ENCODE measurements at regions not wholly inside any gene's neighbourhood (a gene's known extent, or its start where the extent isn't known, plus 50 kb on each side); places are given as distances from the start of the nearest gene placed in this dataset.
A peak's percentile ranks its signal among the peaks of the same experiment; 100 is the strongest.
"Not testable (repeated sequence)": the region's sequence is repeated elsewhere in the genome, so short reads cannot be mapped to it uniquely, and the experiment has no call there.

DNA sequence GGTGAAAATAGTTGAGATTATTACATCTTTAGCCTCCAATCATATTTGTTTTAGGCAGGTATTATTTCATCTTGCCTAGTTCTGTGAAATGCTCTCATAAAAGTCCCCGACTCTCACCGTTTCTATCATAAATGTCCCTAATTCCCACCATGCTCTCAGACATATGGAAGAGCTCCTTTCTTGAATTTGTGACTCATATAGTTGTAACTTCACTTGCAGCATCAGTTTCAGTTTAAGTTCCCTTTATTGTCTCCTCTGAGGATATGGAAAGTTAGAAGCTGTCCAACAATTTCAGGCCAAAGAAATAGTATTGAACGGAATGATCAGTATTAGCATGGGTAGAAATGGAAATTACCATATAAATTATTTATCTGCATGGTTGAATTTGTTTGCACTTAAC, 187.5 kb upstream of the NR4A3 start:
- DNase-seq (ENCODE audit: low spot score), result no peak

DNA sequence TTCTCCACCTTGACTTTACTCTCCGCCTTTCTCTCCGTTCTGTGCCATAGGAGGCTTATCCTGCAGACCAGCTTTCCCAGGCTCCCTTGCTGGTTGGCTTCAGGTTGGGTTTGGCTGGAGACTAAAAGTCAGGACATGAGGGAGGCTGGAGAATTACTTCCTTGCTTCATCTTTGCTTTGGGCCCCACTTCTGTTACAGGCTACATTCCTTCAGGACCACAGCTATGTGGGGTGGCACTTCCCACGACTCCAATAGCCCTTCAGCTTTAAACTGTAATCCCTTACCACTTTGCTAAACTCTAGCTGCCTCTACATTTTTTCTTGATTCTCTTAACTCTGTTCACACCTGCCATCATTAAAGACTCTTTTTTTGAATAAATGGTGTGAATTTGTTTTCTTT, 186.7 kb upstream of the NR4A3 start:
- no peak for DNase-seq (ENCODE audit: low spot score)

DNA sequence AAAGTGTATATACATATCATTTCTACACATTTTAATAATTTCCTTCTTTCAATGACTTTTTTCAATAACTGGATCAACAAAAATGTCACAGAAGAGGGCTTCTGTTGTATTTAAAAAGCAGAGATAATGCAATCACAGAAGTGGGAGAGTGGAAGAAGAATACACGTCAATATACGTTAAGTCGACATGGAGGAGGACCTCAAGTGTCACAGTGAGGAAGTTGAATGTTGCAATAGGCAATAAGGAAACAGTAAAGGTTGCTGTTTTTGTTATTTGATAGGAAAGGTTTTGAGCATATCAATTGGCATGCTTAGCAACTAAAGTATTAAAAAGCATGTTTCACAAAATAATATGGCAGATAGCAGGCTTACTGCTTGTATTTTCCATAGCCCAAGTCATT, 184.0 kb upstream of the NR4A3 start:
- no peak for DNase-seq (ENCODE audit: low spot score)

DNA sequence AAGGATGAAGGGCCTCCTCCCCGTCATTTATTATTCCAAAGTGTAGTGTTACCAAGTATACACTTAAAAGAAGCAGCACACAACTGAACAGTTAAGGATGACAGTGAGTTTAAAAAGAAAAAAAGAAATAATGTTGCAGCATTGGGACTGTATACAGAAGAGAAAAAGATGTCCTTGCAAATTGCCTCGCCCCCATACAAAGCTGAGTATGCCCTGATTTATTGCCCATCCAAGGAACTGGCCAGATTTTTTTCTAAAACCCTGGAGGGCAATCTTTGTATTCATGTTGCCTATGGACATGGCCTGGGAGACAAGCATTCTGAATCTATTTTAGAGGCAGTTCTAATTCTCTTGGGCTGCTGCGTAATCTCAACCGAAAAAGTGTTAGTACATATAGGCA, 182.7 kb upstream of the NR4A3 start:
- no peak for DNase-seq (ENCODE audit: low spot score)

DNA sequence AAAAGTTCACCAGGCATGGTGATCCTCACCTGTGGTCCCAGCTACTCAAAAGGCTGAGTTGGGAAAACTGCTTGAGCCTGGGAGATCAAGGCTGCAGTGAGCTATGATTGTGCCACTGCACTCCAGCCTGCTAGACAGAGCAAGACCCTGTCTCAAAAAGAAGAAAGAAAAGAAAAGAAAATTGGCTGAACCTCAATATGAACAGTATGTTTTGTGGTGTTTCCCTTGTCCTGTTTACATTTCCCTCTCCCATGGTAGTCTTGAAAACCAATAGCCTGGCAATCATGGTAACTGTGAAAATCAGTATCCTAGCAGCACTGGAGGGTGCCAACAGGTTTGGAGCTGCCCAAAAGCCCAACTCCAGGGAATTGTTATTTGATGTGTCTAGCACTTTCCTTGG, 174.1 kb upstream of the NR4A3 start:
- no peak for DNase-seq (ENCODE audit: low spot score)

DNA sequence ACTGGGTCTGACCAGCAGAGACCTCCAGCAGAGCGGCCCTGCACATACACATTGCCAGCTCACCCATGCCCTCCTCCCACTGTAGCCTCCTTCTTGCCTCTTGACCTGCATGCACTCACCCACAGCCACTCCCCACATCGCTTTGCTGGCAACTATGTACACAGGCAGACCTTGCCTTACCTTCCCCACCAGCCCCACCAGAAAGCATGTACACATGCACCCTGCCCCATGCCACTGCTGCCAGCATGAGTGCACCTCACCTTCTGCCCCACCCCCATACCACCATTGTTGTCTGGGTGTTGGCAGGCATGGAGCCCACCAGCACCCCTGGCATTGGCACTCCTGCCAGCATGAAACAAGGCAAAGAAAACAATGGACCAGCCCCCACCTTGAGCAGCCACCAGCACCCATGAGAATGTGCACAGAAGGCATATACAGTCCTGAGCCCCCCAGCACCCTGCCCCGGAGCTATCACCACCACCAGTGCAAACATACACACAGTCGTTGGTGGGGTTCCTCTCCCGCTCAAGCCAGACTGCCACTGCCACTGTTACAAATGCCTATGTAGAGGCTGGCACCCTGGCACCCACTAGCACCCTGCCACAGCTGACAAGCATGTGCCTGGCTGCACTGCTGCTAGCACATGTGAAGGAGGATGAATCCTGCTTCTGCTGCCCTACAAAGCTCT, 171.4 kb upstream of the NR4A3 start:
- DNase-seq (ENCODE audit: low spot score), result no peak

DNA sequence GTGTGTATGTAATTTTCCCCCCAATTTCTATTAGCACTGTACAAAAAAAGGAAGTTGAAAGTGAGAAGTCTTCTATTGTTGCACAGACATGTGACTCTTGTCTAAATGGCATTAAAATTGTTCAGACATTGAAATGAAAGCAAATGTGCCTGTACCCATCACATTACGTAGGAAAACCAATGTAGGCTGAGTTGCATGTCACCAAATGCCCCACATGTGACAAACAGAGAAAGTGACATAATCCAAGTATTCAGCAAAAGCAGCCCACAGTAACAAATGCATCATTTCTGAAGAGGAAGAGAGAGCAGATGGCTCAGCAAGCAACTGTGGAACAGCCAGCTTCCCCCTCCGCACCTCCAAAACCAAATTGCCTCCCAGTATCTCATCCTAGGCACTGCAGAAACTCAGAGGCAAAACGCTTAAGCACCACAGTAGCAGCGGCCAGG, 161.5 kb upstream of the NR4A3 start:
- DNase-seq (ENCODE audit: low spot score), result peak; percentile 3

DNA sequence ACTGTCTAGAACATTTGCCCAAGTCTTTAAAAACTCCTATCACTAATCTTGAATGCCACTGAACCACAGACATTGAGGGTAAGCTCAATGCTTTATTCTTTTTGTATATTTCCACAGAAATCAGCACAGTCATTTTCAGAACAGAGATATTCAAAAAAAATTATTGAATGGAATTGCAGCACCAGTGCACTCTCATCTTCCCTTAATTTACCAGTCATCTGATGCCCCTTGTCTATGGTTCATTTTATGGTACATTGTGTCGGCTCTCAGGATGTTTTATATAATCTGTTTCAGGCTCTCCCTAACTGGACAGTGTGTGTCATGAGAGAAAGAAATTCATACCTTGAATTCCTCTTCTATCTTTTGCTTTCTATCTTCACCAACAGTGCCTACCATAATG, 158.4 kb upstream of the NR4A3 start:
- no peak for DNase-seq (ENCODE audit: low spot score)

DNA sequence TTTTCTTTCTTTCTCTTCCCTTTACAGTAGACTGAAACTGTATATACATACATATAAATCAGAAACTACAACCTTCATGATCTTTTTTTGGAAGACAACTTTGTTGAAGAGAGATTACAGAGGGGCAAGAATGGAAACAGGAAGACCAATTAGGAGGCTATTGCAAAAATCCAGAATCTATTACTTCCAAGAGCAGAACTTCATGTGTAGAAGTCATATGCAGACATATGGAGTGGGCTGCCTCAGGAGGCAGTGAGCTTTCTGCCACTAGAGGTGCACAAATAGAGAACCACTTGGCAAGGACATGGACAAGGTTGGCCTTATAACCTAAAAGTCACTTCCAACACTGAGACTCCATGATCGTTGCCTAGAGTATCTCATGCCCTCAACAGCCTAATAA, 157.8 kb upstream of the NR4A3 start:
- DNase-seq (ENCODE audit: low spot score), result no peak

DNA sequence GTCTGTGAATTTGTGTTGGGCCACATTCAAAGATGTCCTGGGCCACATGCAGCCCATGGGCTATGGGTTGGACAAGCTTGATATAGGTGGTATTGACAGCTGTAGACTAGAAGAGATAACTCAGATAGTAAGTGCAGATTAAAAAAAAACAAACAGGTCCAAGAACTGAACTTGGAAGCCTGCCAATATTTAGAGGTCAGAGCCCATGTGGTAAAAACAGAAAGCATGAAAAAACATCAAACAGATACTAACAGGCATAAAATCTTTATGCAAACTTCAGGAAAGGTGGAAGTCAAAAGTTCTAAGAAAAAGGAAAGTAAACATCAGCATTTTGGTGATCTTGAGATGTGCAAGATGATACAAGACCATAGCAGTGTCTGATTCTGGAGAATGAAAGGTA, 155.1 kb upstream of the NR4A3 start:
- no peak for DNase-seq (ENCODE audit: low spot score)

DNA sequence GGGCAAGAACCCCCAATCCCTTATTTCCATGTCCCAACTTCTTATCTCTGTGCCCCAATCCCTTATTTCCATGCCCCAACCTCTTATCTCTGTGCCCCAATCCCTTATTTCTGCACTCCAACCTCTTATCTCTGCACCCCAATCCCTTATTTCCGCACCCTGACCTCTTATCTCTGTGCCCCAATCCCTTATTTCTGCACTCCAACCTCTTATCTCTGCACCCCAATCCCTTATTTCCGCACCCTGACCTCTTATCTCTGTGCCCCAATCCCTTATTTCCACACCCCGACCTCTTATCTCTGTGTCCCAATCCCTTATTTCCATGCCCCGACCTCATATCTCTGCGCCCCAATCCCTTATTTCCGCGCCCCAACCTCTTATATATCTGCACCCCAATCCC, 150.8 kb upstream of the NR4A3 start:
- DNase-seq (ENCODE audit: low spot score), result not testable (repeated sequence)

DNA sequence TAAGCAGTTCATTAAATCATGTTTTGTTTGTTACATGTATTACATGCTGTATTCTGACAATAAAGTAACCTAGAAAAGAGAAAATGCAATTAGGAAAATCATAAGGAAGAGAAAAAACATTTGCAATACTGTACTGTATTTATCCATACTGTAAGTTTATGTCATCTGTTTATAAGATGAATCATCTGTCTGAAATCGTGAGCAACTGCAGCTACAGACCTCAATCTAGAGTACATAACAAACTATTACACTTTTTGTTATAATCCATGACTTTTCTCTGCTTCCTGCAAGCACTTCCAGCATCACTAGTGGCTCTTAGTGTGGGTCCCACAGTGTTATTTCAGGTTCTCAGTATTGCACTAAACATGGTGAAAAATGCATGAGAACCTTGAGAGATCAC, 144.4 kb upstream of the NR4A3 start:
- no peak for DNase-seq (ENCODE audit: low spot score)

DNA sequence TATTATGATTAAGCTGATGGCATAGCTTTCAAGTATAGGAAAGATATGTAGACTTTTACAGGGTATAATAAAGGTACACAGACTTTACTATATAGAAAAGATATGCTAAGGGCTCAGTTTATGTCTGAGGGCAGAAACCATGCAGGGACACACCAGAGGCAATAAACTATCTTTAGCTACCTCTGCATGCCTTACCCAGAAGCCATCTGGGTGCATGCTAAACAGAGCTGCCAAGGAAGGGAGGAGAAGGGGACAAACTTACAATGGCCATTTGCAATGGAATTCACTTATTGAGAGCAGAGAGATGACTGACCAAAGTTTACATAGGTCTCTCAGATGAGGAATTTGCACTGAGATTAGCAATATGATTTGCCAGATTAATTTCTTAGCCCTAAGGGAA, 143.1 kb upstream of the NR4A3 start:
- DNase-seq (ENCODE audit: low spot score), result no peak

DNA sequence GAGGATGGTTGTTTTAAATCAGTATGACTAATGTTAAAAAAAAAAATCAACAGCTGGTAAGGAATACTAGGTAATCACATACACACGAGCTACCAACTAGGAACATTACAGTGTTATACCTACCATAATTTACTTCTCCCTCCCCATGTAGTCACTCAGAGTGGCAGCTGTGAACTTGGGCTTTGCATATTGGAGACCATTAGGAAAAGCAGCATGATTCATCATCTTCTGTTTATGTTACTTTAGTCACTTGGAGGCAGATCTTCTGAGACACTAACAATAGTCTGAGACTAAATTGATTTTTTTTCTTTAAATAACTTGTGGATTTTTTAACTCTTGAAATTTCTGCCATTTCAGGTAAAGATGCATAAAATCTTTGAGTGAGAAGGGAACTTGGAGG, 141.5 kb upstream of the NR4A3 start:
- DNase-seq (ENCODE audit: low spot score), result no peak

DNA sequence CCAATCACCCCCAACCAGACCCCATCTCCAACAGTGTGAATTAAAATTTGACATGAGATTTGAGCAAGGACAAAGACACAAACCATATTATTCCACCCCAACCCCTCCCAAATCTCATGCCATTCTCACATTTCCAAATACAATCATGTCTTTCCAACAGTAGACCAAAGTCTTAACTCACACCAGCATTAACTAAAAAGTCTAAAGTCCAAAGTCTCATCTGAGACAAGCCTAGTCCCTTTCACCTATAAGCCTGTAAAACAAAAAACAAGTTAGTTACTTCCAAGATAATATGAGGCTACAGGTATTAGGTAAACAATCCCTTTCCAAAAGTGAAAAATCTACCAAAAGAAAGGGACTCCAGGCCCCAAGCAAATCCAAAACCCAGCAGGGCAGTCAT, 140.6 kb upstream of the NR4A3 start:
- no peak for DNase-seq (ENCODE audit: low spot score)

DNA sequence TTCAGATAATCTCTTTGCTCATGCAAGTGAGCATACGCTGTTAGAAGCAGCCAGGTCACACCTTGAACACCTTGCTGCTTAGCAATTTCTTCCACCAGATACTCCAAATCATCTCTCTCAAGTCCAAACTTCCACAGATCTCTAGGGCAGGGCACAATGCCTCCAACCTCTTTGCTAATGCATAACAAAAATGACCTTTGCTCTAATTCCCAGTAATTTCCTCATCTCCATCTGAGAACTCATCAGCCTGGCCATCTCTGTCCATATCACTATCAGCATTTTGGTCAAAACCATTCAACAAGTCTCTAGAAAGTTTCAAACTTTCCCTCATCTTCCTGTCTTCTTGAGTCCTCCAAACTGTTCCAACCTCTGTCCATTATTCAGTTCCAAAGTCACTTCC, 139.3 kb upstream of the NR4A3 start:
- DNase-seq (ENCODE audit: low spot score), result no peak

DNA sequence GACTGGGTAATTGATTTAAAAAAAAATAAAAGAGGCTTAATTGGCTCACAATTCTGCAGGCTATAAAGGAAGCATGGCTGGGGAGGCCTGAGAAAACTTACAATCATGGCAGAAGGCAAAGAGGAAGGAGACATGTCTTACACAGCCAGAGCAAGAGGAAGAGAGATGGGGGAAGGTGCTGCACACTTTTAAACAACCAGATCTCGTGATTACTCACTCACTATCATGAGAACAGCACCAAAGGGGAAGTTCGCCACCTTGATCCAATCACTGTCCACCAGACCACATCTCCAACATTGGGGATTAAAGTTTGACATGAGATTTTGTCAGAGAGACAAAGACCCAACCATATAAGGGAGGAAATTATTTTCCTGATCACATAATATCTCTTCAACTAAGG, 138.8 kb upstream of the NR4A3 start:
- no peak for DNase-seq (ENCODE audit: low spot score)

DNA sequence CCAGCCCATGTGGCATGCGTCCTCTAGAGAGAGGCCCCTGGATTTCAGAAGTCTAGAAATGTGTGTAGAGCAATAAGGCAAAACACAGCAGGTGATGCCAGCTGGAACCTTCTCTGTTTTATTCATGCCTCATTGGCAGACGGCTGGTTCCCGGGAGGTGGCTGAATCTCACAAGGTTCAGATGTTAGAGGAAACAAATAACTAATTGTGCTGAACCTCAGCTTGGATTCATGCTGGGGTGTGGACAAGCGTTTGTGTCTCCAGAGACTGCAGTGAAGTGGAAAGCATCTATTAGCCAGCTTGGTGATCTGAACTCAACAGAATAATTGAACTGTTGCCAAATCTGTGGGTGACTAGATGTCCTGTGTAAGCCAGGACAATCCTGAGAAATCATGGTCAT, 131.1 kb upstream of the NR4A3 start:
- no peak for DNase-seq (ENCODE audit: low spot score)

DNA sequence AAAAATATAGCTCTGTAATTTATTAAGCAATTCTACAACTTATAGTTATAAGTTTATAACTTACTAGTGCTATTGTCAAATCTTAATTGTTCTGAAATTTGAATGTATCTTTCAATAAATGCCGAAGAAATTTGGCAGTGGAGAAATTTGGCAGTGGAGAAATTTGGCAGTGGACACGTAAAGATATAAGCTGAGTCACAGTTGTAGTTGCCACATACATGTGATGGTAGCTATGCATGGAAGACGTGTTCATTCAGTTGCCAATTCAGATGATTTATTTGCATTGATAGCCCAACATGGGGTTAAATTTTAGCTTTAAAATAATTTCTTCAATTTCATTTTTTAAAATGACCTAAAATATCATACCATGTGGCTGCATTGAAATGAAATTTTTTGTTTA, 127.8 kb upstream of the NR4A3 start:
- no peak for DNase-seq (ENCODE audit: low spot score)

DNA sequence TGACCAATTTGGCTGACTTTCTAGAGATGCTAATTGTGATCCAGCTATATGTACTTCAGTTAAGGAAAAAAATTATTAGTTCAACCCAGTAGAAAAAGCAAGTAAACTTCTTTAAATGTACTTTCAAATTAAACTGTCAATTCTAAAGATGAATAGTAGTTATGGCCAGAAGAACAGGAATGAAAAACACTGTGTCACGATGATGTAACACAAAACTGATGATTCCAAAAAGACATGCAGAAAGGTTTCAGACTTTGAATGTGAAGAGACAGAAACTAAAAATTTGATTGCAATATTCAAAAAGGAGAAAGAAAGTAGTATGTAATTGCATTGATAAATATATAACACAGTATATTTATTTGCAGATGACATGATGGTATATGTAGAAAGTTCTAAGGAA, 127.3 kb upstream of the NR4A3 start:
- no peak for DNase-seq (ENCODE audit: low spot score)

DNA sequence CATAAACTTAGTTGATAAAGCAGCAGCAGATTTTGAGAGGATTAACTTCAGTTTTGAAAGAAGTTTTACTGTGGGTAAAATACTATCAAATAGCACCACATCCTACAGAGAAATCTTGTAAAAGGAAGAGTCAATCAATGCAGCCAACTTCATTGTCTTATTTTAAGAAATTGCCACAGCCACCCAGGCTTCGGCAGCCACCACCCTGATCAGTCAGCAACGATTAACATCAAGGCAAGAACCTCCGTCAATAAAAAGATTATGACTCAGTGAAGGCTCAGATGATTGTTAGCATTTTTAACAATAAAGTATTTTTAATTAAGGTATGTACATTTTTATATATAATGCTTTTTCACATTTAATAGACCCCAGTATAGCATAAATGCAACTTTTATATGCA, 122.3 kb upstream of the NR4A3 start:
- no peak for DNase-seq (ENCODE audit: low spot score)

DNA sequence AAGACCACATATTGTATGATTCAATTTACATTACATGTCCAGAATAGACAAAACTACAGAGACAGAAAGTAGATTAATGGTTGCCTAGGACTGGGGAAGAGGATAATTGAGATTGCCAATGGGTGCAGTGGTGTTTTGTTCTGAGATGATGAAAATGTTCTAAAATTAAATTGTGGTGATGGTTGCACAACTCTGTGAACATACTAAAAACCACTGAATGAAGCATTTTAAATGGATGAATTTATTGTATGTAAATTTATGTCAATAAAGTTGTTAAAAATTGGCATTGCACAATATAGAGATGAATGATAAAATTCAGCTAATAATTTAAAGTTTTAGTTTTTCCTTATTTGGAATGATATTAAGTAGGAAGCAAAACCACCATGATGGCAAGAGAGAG, 109.5 kb upstream of the NR4A3 start:
- DNase-seq (ENCODE audit: low spot score), result no peak

DNA sequence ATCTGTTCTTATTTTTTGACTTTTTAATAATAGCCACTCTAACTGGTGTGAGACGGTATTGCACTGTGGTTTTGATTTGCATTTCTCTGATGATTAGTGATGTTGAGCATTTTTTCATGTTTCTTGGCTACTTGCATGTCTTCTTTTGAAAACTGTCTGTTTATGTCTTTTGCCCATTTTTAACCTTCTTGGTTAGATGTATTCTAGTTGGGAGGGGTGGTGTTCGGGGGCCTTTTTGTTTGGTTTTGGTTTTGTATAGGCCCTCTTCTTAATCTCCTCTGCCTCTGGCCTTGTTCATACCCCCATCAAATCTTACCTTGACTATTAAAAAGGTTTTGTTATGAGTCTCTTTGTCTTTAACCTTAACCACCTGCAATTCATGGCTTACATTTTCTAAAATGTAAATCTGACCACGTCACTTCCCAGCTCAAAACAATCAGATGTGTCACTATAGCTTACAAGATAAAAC, 107.8 kb upstream of the NR4A3 start:
- no peak for DNase-seq (ENCODE audit: low spot score)

DNA sequence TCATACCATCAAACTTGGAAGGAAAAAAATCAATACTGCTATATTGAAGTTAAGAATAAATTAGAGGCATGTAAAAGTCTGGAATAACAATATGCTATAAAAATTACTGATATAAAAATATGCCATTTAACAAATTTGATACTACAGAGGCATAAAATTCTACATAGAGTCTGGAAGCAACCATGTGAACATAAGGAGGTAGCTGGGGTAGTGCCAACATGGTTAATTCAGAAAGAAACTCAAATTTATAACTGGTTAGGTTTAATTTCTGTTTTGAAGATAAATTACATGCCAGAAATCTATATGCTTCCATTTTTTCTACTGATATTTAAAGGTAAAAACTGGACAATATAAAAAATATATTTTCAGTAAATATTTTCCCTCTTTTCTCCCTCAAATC, 103.1 kb upstream of the NR4A3 start:
- no peak for DNase-seq (ENCODE audit: low spot score)
